GM18519 (cell line): ENCODE measurements at regions not wholly inside any gene's neighbourhood (a gene's known extent, or its start where the extent isn't known, plus 50 kb on each side); places are given as distances from the start of the nearest gene placed in this dataset.
"Not testable (repeated sequence)": the region's sequence is repeated elsewhere in the genome, so short reads cannot be mapped to it uniquely, and the experiment has no call there.

ENCODE experiments used
- ATAC-seq: cut with Tn5 transposase; IDR thresholded peaks from one replicate; pipeline ENCODE4 v1.9.1; 2021; ENCODE audit warnings: mild to moderate bottlenecking, moderate library complexity; ENCODE audit not compliant: unreplicated experiment, low FRiP score

GRCh38 chr2:117336496-117336895 is 478.0 kb upstream of the DDX18 start:
- no peak for ATAC-seq

GRCh38 chr2:117337981-117338380 is 476.5 kb upstream of the DDX18 start:
- not testable (repeated sequence) for ATAC-seq

GRCh38 chr2:117339980-117340379 is 474.5 kb upstream of the DDX18 start:
- ATAC-seq: no peak

GRCh38 chr2:117341690-117342089 is 472.8 kb upstream of the DDX18 start:
- ATAC-seq: no peak

GRCh38 chr2:117342415-117342814 is 472.1 kb upstream of the DDX18 start:
- ATAC-seq: no peak

- ATAC-seq: no peak
These were observed 464.8 kb upstream of the DDX18 start for GRCh38 chr2:117349687-117350086.

- no peak for ATAC-seq
These were observed 463.1 kb upstream of the DDX18 start for GRCh38 chr2:117351396-117351795.

- no peak for ATAC-seq
These were observed 455.1 kb upstream of the DDX18 start for GRCh38 chr2:117359266-117359914.

- no peak for ATAC-seq
These were observed 453.9 kb upstream of the DDX18 start for GRCh38 chr2:117360586-117360985.

- no peak for ATAC-seq
These were observed 435.8 kb upstream of the DDX18 start for GRCh38 chr2:117378653-117379052.

- ATAC-seq: no peak
These were observed 434.6 kb upstream of the DDX18 start for GRCh38 chr2:117379928-117380327.

- ATAC-seq: not testable (repeated sequence)
These were observed 430.5 kb upstream of the DDX18 start for GRCh38 chr2:117383997-117384396.

- ATAC-seq: no peak
These were observed 418.3 kb upstream of the DDX18 start for GRCh38 chr2:117396161-117396560.

- ATAC-seq: no peak
These were observed 412.9 kb upstream of the DDX18 start for GRCh38 chr2:117401582-117401981.

GRCh38 chr2:117406443-117406842 is 408.0 kb upstream of the DDX18 start:
- ATAC-seq: no peak

GRCh38 chr2:117407746-117408145 is 406.7 kb upstream of the DDX18 start:
- no peak for ATAC-seq

GRCh38 chr2:117409443-117409842 is 405.0 kb upstream of the DDX18 start:
- ATAC-seq: no peak

GRCh38 chr2:117411983-117412382 is 402.5 kb upstream of the DDX18 start:
- ATAC-seq: no peak

GRCh38 chr2:117432746-117433145 is 381.7 kb upstream of the DDX18 start:
- ATAC-seq: no peak

- ATAC-seq: no peak
These were observed 377.8 kb upstream of the DDX18 start for GRCh38 chr2:117436697-117437096.

GRCh38 chr2:117470311-117471095 is 344.0 kb upstream of the DDX18 start:
- no peak for ATAC-seq

- ATAC-seq: no peak
These were observed 332.9 kb upstream of the DDX18 start for GRCh38 chr2:117481608-117482007.
